Cardiac muscle cell (in vitro differentiated cells and primary cell): ENCODE measurements at regions not wholly inside any gene's neighbourhood (a gene's known extent, or its start where the extent isn't known, plus 50 kb on each side); places are given as distances from the start of the nearest gene placed in this dataset.
A peak's percentile ranks its signal among the peaks of the same experiment; 100 is the strongest.

Experiments
- DNase-seq, 2 donors: peaks; one replicate each; pipeline versions ENCODE4 v3.0.0 to v3.0.0-alpha.2; 2010 to 2017; ENCODE audit warnings: low read depth in 1 of 2, low spot score in 1 of 2
- H3K27ac ChIP-seq: fragments of 200-600 bp; sonication (generic); 2 replicates; pipeline ENCODE4 v1.5.1; 2016
- H3K27me3 ChIP-seq: fragments of 200-600 bp; sonication (generic); 2 replicates; pipeline ENCODE4 v1.6.0; 2016; ENCODE audit warnings: control low read depth
- H3K36me3 ChIP-seq: fragments of 200-600 bp; sonication (generic); 2 replicates; pipeline ENCODE4 v1.5.1; 2016; ENCODE audit warnings: control low read depth
- H3K4me1 ChIP-seq: fragments of 200-600 bp; sonication (generic); 2 replicates; pipeline ENCODE4 v1.8.1; 2017; ENCODE audit warnings: low read depth, mild to moderate bottlenecking, mixed run types
- H3K4me3 ChIP-seq: fragments of 200-600 bp; sonication (generic); 2 replicates; pipeline ENCODE4 v1.5.1; 2016; ENCODE audit warnings: mild to moderate bottlenecking
- H3K9me3 ChIP-seq: fragments of 200-600 bp; sonication (generic); 2 replicates; pipeline ENCODE4 v1.5.1; 2017; ENCODE audit warnings: low read depth, mild to moderate bottlenecking, control low read depth
- TF ChIP-seq, protein P1 (sequence below): IDR thresholded peaks from 2 replicates; pipeline ENCODE4 v1.5.1; 2012; ENCODE audit warnings: low read depth, mild to moderate bottlenecking, low read length

GRCh38 chr11:91173701-91174100, 950.9 kb upstream of the CHORDC1 start:
- H3K4me3 ChIP-seq = no peak overlapping the region
- DNase-seq = no peak
- H3K36me3 ChIP-seq = no peaks in the 10 kb centered on the region
- no peak overlapping the region for H3K27ac ChIP-seq
- TF ChIP-seq, protein P1, sequence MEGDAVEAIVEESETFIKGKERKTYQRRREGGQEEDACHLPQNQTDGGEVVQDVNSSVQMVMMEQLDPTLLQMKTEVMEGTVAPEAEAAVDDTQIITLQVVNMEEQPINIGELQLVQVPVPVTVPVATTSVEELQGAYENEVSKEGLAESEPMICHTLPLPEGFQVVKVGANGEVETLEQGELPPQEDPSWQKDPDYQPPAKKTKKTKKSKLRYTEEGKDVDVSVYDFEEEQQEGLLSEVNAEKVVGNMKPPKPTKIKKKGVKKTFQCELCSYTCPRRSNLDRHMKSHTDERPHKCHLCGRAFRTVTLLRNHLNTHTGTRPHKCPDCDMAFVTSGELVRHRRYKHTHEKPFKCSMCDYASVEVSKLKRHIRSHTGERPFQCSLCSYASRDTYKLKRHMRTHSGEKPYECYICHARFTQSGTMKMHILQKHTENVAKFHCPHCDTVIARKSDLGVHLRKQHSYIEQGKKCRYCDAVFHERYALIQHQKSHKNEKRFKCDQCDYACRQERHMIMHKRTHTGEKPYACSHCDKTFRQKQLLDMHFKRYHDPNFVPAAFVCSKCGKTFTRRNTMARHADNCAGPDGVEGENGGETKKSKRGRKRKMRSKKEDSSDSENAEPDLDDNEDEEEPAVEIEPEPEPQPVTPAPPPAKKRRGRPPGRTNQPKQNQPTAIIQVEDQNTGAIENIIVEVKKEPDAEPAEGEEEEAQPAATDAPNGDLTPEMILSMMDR = no peak
- H3K27me3 ChIP-seq = no peaks in the 10 kb centered on the region
- no peaks in the 10 kb centered on the region for H3K4me1 ChIP-seq
- H3K9me3 ChIP-seq = no peaks in the 10 kb centered on the region

- Histone ChIP-seq H3K36me3 (no peaks in the 10 kb centered on the region), H3K4me3 (no peak overlapping the region), H3K27ac (no peak overlapping the region), H3K4me1 (no peaks in the 10 kb centered on the region), H3K27me3 (no peaks in the 10 kb centered on the region), H3K9me3 (no peaks in the 10 kb centered on the region)
- TF ChIP-seq, protein P1 = no peak
- DNase-seq = no peak
These were observed 947.9 kb upstream of the CHORDC1 start for GRCh38 chr11:91170711-91171110.

- no peak for DNase-seq
- Histone ChIP-seq H3K4me1 (peaks cover 3% of the 10 kb centered on the region), H3K36me3 (no peaks in the 10 kb centered on the region), H3K9me3 (no peaks in the 10 kb centered on the region), H3K4me3 (no peak overlapping the region), H3K27ac (no peak overlapping the region), H3K27me3 (no peaks in the 10 kb centered on the region)
- TF ChIP-seq, protein P1 = no peak
These were observed 941.6 kb upstream of the CHORDC1 start for GRCh38 chr11:91164452-91164822.

DNA sequence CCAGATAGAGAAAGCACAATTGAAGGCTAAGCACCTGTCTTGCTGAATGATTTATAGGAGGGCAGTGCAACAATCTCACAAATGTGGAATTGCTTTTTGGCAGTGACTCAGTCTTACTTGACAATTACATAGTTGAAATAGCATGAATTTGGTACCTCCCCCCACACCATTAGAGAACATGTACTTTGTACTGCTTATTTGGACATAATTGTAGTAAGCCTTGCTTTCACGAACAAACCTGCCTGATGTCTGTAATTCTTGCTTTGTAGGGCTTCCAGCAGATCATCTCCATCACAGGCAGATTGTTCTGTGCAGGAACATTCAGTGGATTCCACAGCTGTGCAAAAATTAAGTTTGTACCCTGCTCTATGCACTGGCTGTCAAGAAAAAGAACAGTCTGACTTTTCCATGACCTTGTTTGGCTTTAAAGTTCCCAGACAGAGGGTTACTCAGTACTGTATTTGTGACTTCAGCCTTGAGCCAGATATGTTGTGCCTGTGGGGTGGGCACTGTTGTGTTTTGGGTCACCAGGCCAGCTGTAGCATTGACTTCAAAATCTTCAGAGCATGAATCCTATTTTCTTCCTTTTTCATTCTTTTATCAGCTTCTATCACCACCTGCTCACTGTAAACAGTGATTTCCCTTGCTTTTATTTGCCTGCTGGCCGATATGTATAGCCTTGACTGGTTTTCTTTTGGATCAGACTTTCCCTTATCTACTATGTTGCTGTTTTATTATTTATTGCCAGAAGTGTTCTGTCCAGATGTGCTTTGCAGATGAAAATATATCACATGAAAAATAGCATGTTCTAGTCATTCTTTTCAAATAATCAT, 941.0 kb upstream of the CHORDC1 start:
- DNase-seq = peak; percentile 9 to 25
- TF ChIP-seq, protein P1 = no peak
- Histone ChIP-seq H3K9me3 (no peaks in the 10 kb centered on the region), H3K36me3 (no peaks in the 10 kb centered on the region), H3K4me3 (no peak overlapping the region), H3K27me3 (no peaks in the 10 kb centered on the region), H3K4me1 (peaks cover 3% of the 10 kb centered on the region), H3K27ac (peak overlapping the region; percentile 32)

DNA sequence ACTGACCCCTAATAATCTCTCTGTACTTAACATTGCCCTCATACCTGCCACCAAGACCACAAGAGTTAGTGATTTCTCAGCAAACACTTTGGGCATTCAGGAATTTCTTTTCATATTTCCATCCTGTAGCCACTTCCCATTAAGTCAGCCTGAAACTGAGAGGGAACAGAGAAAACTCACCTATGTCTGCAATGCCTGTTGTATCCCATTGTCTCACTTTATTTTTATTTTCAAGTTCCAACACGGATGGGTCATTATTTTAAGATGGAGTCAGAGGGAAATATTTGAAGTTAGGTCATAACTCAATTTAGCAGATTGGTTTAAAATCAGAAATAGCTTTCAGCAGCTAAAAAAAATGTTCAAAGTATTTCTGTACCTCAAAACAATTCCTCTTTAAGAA, 937.8 kb upstream of the CHORDC1 start:
- no peaks in the 10 kb centered on the region for H3K36me3 ChIP-seq
- peaks cover 9% of the 10 kb centered on the region for H3K4me1 ChIP-seq
- no peaks in the 10 kb centered on the region for H3K9me3 ChIP-seq
- TF ChIP-seq, protein P1 = no peak
- no peak overlapping the region for H3K4me3 ChIP-seq
- no peak for DNase-seq
- H3K27ac ChIP-seq = no peak overlapping the region
- H3K27me3 ChIP-seq = no peaks in the 10 kb centered on the region
